WTC11 (cell line): ENCODE measurements at regions not wholly inside any gene's neighbourhood (a gene's known extent, or its start where the extent isn't known, plus 50 kb on each side); places are given as distances from the start of the nearest gene placed in this dataset.

Source experiments
- ATAC-seq: fragments of 200-7000 bp; cut with Tn5 transposase; 2 replicates; pipeline ENCODE4 v1.10.0; 2021; ENCODE audit warnings: mild to moderate bottlenecking, moderate library complexity
- CTCF ChIA-PET: fragments of 300-600 bp; sonication (Branson Sonifier 250); formaldehyde crosslinking; loops from one replicate; lab custom pipeline; 2021; ENCODE audit warnings: antibody characterized with exemption; lab: Charles Lee
- POLR2A ChIA-PET: fragments of 350-600 bp; sonication (Branson Sonifier 250); formaldehyde crosslinking; loops from one replicate; lab custom pipeline; 2021; ENCODE audit warnings: antibody characterized with exemption; lab: Charles Lee
- DNase-seq: peaks from one replicate; pipeline ENCODE4 v3.0.0; 2021; ENCODE audit warnings: low spot score
- H3K27ac Mint-ChIP-seq: 2 replicates; pipeline ENCODE4 v1.8.0; 2021; ENCODE audit warnings: mixed read lengths
- H3K27me3 Mint-ChIP-seq: 2 replicates; pipeline ENCODE4 v1.8.0; 2021; ENCODE audit warnings: low read depth, mild to moderate bottlenecking, moderate library complexity, mixed read lengths
- H3K36me3 Mint-ChIP-seq: 2 replicates; pipeline ENCODE4 v1.8.0; 2021; ENCODE audit warnings: mixed read lengths
- H3K4me1 Mint-ChIP-seq: 2 replicates; pipeline ENCODE4 v1.8.0; 2022; ENCODE audit warnings: mixed read lengths
- H3K4me3 Mint-ChIP-seq: 2 replicates; pipeline ENCODE4 v1.8.0; 2021; ENCODE audit warnings: mild to moderate bottlenecking, moderate library complexity, mixed read lengths
- H3K9me3 Mint-ChIP-seq: 2 replicates; pipeline ENCODE4 v1.8.0; 2021; ENCODE audit warnings: mixed read lengths
- AFF4 ChIP-seq: sonication (generic); formaldehyde crosslinking; IDR thresholded peaks from 2 replicates; pipeline ENCODE4 v1.8.1; 2023; ENCODE audit warnings: mild to moderate bottlenecking, missing genetic modification reagents, borderline replicate concordance
- CBFB ChIP-seq: sonication (generic); formaldehyde crosslinking; IDR thresholded peaks from 2 replicates; pipeline ENCODE4 v1.8.1; 2022; ENCODE audit warnings: mild to moderate bottlenecking, low read depth, missing genetic modification reagents
- E2F1 ChIP-seq: sonication (generic); formaldehyde crosslinking; IDR thresholded peaks from 2 replicates; pipeline ENCODE4 v1.8.0; 2022; ENCODE audit warnings: mild to moderate bottlenecking, missing genetic modification reagents
- ERG ChIP-seq: fragments of 250-450 bp; sonication (Bioruptor Pico); IDR thresholded peaks from 2 replicates; pipeline ENCODE4 v1.8.0; 2021; ENCODE audit warnings: mild to moderate bottlenecking
- FOXP1 ChIP-seq: sonication (generic); formaldehyde crosslinking; IDR thresholded peaks from 2 replicates; pipeline ENCODE4 v1.8.0; 2022; ENCODE audit warnings: missing genetic modification reagents, mild to moderate bottlenecking, moderate library complexity, borderline replicate concordance
- IRF1 ChIP-seq: sonication (generic); formaldehyde crosslinking; IDR thresholded peaks from 2 replicates; pipeline ENCODE4 v1.8.0; 2023; ENCODE audit warnings: missing genetic modification reagents
- JUN ChIP-seq: sonication (generic); formaldehyde crosslinking; IDR thresholded peaks from 2 replicates; pipeline ENCODE4 v1.8.0; 2023; ENCODE audit warnings: mild to moderate bottlenecking, missing genetic modification reagents
- MAX ChIP-seq: sonication (generic); formaldehyde crosslinking; IDR thresholded peaks from 2 replicates; pipeline ENCODE4 v1.8.0; 2022; ENCODE audit warnings: mild to moderate bottlenecking, missing genetic modification reagents
- NR2C2 ChIP-seq: sonication (generic); formaldehyde crosslinking; IDR thresholded peaks from 2 replicates; pipeline ENCODE4 v1.8.0; 2022; ENCODE audit warnings: mild to moderate bottlenecking, missing genetic modification reagents
- OVOL2 ChIP-seq: fragments of 250-450 bp; sonication (Bioruptor Pico); IDR thresholded peaks from 2 replicates; pipeline ENCODE4 v1.9.0; 2021; ENCODE audit warnings: mild to moderate bottlenecking, borderline replicate concordance
- RORB ChIP-seq: fragments of 250-450 bp; sonication (Bioruptor Pico); IDR thresholded peaks from 2 replicates; pipeline ENCODE4 v1.9.0; 2021; ENCODE audit warnings: mild to moderate bottlenecking
- SP1 ChIP-seq: sonication (generic); formaldehyde crosslinking; conservative IDR thresholded peaks from 2 replicates; pipeline ENCODE4 v1.8.1; 2022; ENCODE audit warnings: missing genetic modification reagents
- ZNF138 ChIP-seq: sonication (generic); formaldehyde crosslinking; conservative IDR thresholded peaks from 2 replicates; pipeline ENCODE4 v1.8.1; 2022; ENCODE audit warnings: mild to moderate bottlenecking, moderate library complexity, missing genetic modification reagents
- ZNF396 ChIP-seq: fragments of 250-450 bp; sonication (Bioruptor Pico); IDR thresholded peaks from 2 replicates; pipeline ENCODE4 v1.8.0; 2021; ENCODE audit warnings: mild to moderate bottlenecking, moderate library complexity, borderline replicate concordance
- ZNF671 ChIP-seq: fragments of 250-450 bp; sonication (Bioruptor Pico); IDR thresholded peaks from 2 replicates; pipeline ENCODE4 v1.8.0; 2021; ENCODE audit warnings: mild to moderate bottlenecking
- TF ChIP-seq, protein P1 (sequence below): fragments of 250-450 bp; sonication (Bioruptor Pico); IDR thresholded peaks from 2 replicates; pipeline ENCODE4 v1.9.0; 2021; ENCODE audit warnings: mild to moderate bottlenecking, borderline replicate concordance
- TF ChIP-seq, protein P2 (sequence below): sonication (generic); formaldehyde crosslinking; IDR thresholded peaks from 2 replicates; pipeline ENCODE4 v1.8.1; 2022; ENCODE audit warnings: mild to moderate bottlenecking, missing genetic modification reagents, moderate library complexity, borderline replicate concordance

DNA sequence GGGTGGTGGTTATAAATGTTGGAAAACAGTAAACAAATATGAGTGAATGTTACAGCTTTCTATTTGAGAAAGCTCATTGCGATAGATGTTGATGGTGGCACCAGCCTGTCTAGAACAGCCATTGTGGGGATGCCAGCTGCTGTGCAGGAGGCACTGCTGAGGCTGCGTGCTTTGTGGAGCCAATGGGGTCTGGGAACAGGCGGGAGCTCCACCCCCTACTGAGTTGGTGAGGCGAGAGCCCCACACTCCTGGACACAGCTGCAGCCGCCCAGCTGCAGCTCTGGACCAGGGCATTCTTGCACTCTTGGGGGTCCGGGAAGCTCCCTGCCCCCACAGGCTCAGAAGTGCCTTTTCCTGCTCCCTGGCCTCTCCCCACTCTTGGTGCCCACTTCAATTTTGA is 1147.1 kb upstream of the LRRTM3 start (continued):
- no peak for TF ChIP-seq SP1 (CRISPR knock-in tag)
- no peak for TF ChIP-seq AFF4 (CRISPR knock-in tag)
- TF ChIP-seq RORB (CRISPR knock-in tag), result no peak
- TF ChIP-seq MAX (CRISPR knock-in tag), result no peak
- TF ChIP-seq, all 79 proteins: peak for 0

DNA sequence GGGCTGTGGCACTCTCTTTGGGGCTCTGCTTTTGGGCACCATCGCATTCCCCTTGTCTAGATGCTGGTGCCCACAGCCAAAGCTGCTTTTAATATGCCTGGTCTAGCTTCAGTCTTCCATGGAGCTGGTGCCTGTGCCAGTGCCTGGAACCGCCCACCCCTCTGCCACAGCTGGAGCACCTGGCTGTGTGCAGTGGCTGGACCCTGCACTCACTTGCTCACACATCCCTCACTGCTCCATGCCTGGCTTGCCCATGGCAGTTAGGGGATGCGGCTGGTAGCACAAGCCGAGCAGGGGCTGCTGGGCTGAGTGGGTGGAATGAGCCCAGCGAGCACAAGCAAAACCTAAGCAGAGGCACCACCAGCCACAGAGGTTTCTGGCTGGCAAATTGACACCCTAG is 1145.9 kb upstream of the LRRTM3 start:
- TF ChIP-seq ZNF396 (CRISPR knock-in tag), result no peak
- no peak for TF ChIP-seq ZNF138 (CRISPR knock-in tag)
- TF ChIP-seq IRF1 (CRISPR knock-in tag), result no peak
- TF ChIP-seq ERG (CRISPR knock-in tag), result no peak
- TF ChIP-seq ZNF671 (CRISPR knock-in tag), result no peak
- no peak for TF ChIP-seq JUN (CRISPR knock-in tag)
- TF ChIP-seq, protein P1, sequence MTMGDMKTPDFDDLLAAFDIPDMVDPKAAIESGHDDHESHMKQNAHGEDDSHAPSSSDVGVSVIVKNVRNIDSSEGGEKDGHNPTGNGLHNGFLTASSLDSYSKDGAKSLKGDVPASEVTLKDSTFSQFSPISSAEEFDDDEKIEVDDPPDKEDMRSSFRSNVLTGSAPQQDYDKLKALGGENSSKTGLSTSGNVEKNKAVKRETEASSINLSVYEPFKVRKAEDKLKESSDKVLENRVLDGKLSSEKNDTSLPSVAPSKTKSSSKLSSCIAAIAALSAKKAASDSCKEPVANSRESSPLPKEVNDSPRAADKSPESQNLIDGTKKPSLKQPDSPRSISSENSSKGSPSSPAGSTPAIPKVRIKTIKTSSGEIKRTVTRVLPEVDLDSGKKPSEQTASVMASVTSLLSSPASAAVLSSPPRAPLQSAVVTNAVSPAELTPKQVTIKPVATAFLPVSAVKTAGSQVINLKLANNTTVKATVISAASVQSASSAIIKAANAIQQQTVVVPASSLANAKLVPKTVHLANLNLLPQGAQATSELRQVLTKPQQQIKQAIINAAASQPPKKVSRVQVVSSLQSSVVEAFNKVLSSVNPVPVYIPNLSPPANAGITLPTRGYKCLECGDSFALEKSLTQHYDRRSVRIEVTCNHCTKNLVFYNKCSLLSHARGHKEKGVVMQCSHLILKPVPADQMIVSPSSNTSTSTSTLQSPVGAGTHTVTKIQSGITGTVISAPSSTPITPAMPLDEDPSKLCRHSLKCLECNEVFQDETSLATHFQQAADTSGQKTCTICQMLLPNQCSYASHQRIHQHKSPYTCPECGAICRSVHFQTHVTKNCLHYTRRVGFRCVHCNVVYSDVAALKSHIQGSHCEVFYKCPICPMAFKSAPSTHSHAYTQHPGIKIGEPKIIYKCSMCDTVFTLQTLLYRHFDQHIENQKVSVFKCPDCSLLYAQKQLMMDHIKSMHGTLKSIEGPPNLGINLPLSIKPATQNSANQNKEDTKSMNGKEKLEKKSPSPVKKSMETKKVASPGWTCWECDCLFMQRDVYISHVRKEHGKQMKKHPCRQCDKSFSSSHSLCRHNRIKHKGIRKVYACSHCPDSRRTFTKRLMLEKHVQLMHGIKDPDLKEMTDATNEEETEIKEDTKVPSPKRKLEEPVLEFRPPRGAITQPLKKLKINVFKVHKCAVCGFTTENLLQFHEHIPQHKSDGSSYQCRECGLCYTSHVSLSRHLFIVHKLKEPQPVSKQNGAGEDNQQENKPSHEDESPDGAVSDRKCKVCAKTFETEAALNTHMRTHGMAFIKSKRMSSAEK (CRISPR knock-in tag), result no peak
- no peak for TF ChIP-seq NR2C2 (CRISPR knock-in tag)
- TF ChIP-seq, protein P2, sequence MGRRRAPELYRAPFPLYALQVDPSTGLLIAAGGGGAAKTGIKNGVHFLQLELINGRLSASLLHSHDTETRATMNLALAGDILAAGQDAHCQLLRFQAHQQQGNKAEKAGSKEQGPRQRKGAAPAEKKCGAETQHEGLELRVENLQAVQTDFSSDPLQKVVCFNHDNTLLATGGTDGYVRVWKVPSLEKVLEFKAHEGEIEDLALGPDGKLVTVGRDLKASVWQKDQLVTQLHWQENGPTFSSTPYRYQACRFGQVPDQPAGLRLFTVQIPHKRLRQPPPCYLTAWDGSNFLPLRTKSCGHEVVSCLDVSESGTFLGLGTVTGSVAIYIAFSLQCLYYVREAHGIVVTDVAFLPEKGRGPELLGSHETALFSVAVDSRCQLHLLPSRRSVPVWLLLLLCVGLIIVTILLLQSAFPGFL, result no peak
- TF ChIP-seq CBFB (CRISPR knock-in tag), result no peak
- TF ChIP-seq MAX (CRISPR knock-in tag), result no peak
- TF ChIP-seq OVOL2, result no peak
- no peak for TF ChIP-seq FOXP1 (CRISPR knock-in tag)
- TF ChIP-seq E2F1 (CRISPR knock-in tag), result no peak
- ChIA-PET CTCF (no interaction called here), POLR2A (no interaction called here)
- no peak for ATAC-seq
- Mint-ChIP-seq H3K4me1 (no peaks in the 10 kb centered on the region), H3K36me3 (no peaks in the 10 kb centered on the region), H3K9me3 (0 out of 2 replicates have a peak, but pooled peaks cover 3% of the 10 kb centered on the region), H3K4me3 (no peak overlapping the region), H3K27ac (no peak overlapping the region), H3K27me3 (no peaks in the 10 kb centered on the region)
- DNase-seq, result no peak
